ENCODE measurements at regions not wholly inside any gene's neighbourhood (a gene's known extent, or its start where the extent isn't known, plus 50 kb on each side); places are given as distances from the start of the nearest gene placed in this dataset.

- ChIA-PET CTCF (ENCODE audit: unreplicated experiment) (no interaction called here), POLR2A (no interaction called here)
- no peak overlapping the region for H2AFZ ChIP-seq (ENCODE audit: low read length)
- no peak overlapping the region for H3K27ac ChIP-seq (ENCODE audit: low read depth, low read length, poor library complexity, severe bottlenecking)
- no peaks in the 10 kb centered on the region for H3K4me1 ChIP-seq (ENCODE audit: insufficient read depth, low read length, poor library complexity, severe bottlenecking)
- intact Hi-C loops (cut with micrococcal nuclease; ENCODE audit: unreplicated experiment): no loop called here
- H3K9me3 ChIP-seq (ENCODE audit: low read length): no peaks in the 10 kb centered on the region; the same call in 1 of the 2 replicates
- DNase-seq (ENCODE audit: low spot score): no peak
- no peaks in the 10 kb centered on the region for H3K79me2 ChIP-seq (ENCODE audit: insufficient read depth, low read depth, low read length)
- no peaks in the 10 kb centered on the region for H3K9me2 ChIP-seq (ENCODE audit: insufficient read depth, low read length)
- no peak for TF ChIP-seq EZH2phosphoT487 (IDR thresholded peaks at IDR 0.05; ENCODE audit: borderline replicate concordance, low read depth, low read length)
- TF ChIP-seq CTCF (conservative IDR thresholded peaks at IDR 0.05; ENCODE audit: low read length): no peak
- BruUV-seq (replicated peaks): no TSS peak
- H3K36me3 ChIP-seq (ENCODE audit: insufficient read depth, low read length): no peaks in the 10 kb centered on the region
- H3K4me3 ChIP-seq (ENCODE audit: low read depth, low read length, poor library complexity, severe bottlenecking): no peak overlapping the region
- no peaks in the 10 kb centered on the region for H4K20me1 ChIP-seq (ENCODE audit: insufficient read depth, low read length)
- H3K4me2 ChIP-seq (ENCODE audit: low read length): no peak overlapping the region
These were observed 819.9 kb upstream of the DPPA4 start for GRCh38 chr3:110157221-110157620.

- no peak for TF ChIP-seq CTCF (conservative IDR thresholded peaks at IDR 0.05; ENCODE audit: low read length)
- TF ChIP-seq EZH2phosphoT487 (IDR thresholded peaks at IDR 0.05; ENCODE audit: borderline replicate concordance, low read depth, low read length): no peak
- CTCF ChIA-PET (ENCODE audit: unreplicated experiment): no interaction called here
- POLR2A ChIA-PET: interaction anchor here (0.6 to 1.0 kb wide), 3 partner anchors 27 to 190 kb away, joined by 3 read pairs; no protein-coding TSS in a partner anchor
These were observed 827.5 kb upstream of the DPPA4 start for GRCh38 chr3:110164632-110165369.

GRCh38 chr3:110165370-110165743 is 828.0 kb upstream of the DPPA4 start:
- no peaks in the 10 kb centered on the region for H3K4me1 ChIP-seq (ENCODE audit: insufficient read depth, low read length, poor library complexity, severe bottlenecking)
- no peaks in the 10 kb centered on the region for H3K79me2 ChIP-seq (ENCODE audit: insufficient read depth, low read depth, low read length)
- H4K20me1 ChIP-seq (ENCODE audit: insufficient read depth, low read length): no peaks in the 10 kb centered on the region
- H3K4me2 ChIP-seq (ENCODE audit: low read length): no peak overlapping the region
- ChIA-PET POLR2A (interaction anchor here (0.7 kb wide), 1 partner anchor 1551 kb away, joined by 3 read pairs; no protein-coding TSS in a partner anchor), CTCF (ENCODE audit: unreplicated experiment) (no interaction called here)
- no peak overlapping the region for H3K27ac ChIP-seq (ENCODE audit: low read depth, low read length, poor library complexity, severe bottlenecking)
- H3K36me3 ChIP-seq (ENCODE audit: insufficient read depth, low read length): no peaks in the 10 kb centered on the region
- BruUV-seq (replicated peaks): no TSS peak
- intact Hi-C loops (cut with micrococcal nuclease; ENCODE audit: unreplicated experiment): no loop called here
- no peak overlapping the region for H3K4me3 ChIP-seq (ENCODE audit: low read depth, low read length, poor library complexity, severe bottlenecking)
- H3K9me2 ChIP-seq (ENCODE audit: insufficient read depth, low read length): no peaks in the 10 kb centered on the region
- no peak for TF ChIP-seq EZH2phosphoT487 (IDR thresholded peaks at IDR 0.05; ENCODE audit: borderline replicate concordance, low read depth, low read length)
- no peak for TF ChIP-seq CTCF (conservative IDR thresholded peaks at IDR 0.05; ENCODE audit: low read length)
- H3K9me3 ChIP-seq (ENCODE audit: low read length): no peaks in the 10 kb centered on the region
- no peak for DNase-seq (ENCODE audit: low spot score)
- no peak overlapping the region for H2AFZ ChIP-seq (ENCODE audit: low read length)

More at GRCh38 chr3:110164632-110165369, 827.5 kb upstream of the DPPA4 start:
- H3K27ac ChIP-seq (ENCODE audit: low read depth, low read length, poor library complexity, severe bottlenecking): no peak overlapping the region
- H3K36me3 ChIP-seq (ENCODE audit: insufficient read depth, low read length): no peaks in the 10 kb centered on the region
- no peaks in the 10 kb centered on the region for H3K9me3 ChIP-seq (ENCODE audit: low read length)
- no peaks in the 10 kb centered on the region for H3K9me2 ChIP-seq (ENCODE audit: insufficient read depth, low read length)
- intact Hi-C loops (cut with micrococcal nuclease; ENCODE audit: unreplicated experiment): no loop called here
- H3K4me1 ChIP-seq (ENCODE audit: insufficient read depth, low read length, poor library complexity, severe bottlenecking): no peaks in the 10 kb centered on the region
- no peak overlapping the region for H3K4me2 ChIP-seq (ENCODE audit: low read length)
- H4K20me1 ChIP-seq (ENCODE audit: insufficient read depth, low read length): no peaks in the 10 kb centered on the region
- no peak overlapping the region for H3K4me3 ChIP-seq (ENCODE audit: low read depth, low read length, poor library complexity, severe bottlenecking)
- H2AFZ ChIP-seq (ENCODE audit: low read length): no peak overlapping the region
- H3K79me2 ChIP-seq (ENCODE audit: insufficient read depth, low read depth, low read length): no peaks in the 10 kb centered on the region
- no TSS peak for BruUV-seq (replicated peaks)
- DNase-seq (ENCODE audit: low spot score): no peak
